Cardiac fibroblast (primary cell): ENCODE measurements at regions not wholly inside any gene's neighbourhood (a gene's known extent, or its start where the extent isn't known, plus 50 kb on each side); places are given as distances from the start of the nearest gene placed in this dataset.

Source experiments
- DNase-seq, 2 donors: peaks; one replicate each; pipeline versions ENCODE4 v3.0.0 to v3.0.0-alpha.2; 2010; ENCODE audit warnings: low read depth in 2 of 2
- H3K4me3 ChIP-seq, 2 donors: replicated peaks in 1 of 2; 1 replicate in 1 of 2; 2 replicates in 1 of 2; pipeline ENCODE4 v1.5.1; 2011; ENCODE audit warnings: low read depth in 2 of 2, low read length in 2 of 2, mild to moderate bottlenecking in 2 of 2, moderate library complexity in 1 of 2
- TF ChIP-seq, protein P1 (sequence below): IDR thresholded peaks from one replicate; pipeline ENCODE4 v1.5.1; 2011; ENCODE audit warnings: low read depth, mild to moderate bottlenecking, low read length, inconsistent platforms

DNA sequence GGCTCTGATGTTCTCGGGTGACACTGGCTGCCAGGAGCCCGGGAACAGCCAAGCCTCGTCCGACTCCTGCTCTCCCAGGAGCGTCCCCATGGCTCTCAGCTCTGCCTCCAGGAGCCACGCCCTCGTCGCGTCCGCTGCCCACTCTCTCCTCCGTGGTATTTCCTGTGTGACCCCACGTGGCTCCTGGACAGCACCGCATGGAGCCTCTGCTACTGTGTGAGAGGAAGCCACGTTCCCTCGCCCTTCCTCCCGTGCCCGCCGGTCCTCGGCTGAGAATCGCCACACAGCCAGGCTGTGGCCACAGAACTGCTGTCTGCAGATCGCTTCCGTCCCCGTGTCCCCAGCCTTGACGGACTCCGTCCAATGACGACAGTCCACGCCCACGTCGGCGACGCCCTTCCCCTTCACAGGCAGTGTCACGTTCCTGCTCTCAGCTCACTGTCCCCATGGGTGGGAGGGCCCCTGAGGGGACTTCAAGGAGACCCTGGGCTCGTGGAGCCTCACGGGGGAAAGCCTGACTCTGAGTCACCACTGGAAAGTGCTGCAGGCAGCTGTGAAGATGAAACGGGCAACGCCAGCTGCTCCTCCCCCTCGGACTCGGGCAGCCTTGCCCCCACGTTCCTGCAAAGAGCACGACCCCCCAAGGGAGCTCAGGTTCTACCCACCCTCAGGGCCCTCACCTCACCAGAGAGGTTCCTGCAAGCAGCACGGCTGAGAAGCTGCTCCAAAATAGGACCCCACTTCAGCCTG, 458.5 kb downstream of the BRD1 start:
- TF ChIP-seq, protein P1, sequence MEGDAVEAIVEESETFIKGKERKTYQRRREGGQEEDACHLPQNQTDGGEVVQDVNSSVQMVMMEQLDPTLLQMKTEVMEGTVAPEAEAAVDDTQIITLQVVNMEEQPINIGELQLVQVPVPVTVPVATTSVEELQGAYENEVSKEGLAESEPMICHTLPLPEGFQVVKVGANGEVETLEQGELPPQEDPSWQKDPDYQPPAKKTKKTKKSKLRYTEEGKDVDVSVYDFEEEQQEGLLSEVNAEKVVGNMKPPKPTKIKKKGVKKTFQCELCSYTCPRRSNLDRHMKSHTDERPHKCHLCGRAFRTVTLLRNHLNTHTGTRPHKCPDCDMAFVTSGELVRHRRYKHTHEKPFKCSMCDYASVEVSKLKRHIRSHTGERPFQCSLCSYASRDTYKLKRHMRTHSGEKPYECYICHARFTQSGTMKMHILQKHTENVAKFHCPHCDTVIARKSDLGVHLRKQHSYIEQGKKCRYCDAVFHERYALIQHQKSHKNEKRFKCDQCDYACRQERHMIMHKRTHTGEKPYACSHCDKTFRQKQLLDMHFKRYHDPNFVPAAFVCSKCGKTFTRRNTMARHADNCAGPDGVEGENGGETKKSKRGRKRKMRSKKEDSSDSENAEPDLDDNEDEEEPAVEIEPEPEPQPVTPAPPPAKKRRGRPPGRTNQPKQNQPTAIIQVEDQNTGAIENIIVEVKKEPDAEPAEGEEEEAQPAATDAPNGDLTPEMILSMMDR, result no peak
- no peak for DNase-seq

DNA sequence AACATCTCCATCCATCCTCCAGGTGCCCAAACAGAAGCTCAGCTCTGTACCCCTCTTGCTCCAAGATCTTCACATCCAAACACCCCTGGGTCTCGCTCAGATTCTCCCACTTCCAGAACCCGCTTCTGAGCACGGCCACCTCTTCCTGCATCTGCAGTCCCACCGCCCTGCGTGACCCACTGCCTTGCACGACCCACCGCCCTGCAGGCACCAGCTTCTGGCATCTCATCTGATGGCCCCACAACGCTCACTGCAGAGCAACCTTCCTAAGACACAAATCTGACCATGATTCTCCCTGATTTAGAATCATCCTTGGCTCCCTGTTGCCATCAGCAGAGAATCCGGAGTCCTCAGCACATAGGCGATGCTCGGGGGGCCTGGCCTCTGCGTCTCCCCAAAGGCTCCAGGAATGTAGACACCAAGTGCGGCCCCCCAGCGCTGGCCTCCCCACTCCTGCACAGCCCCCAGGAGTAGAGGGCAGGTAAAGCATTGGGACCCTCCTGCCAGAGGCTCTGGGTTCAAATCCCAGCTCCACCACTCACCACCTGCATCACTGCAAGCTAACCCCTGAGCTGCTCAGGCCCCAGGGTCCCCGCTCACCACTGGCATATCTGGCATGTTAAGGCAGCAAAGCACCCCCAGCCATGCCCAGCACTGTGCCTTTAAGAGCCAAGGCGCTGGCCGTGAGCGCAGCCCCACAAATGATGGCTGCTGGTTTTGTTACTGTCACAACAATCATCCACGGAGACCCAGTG, 459.3 kb downstream of the BRD1 start:
- no peak for DNase-seq
- TF ChIP-seq, protein P1, result no peak
- H3K4me3 ChIP-seq, result no peak overlapping the region

More for the DNA sequence above, 458.5 kb downstream of the BRD1 start:
- H3K4me3 ChIP-seq, result no peak overlapping the region

DNA sequence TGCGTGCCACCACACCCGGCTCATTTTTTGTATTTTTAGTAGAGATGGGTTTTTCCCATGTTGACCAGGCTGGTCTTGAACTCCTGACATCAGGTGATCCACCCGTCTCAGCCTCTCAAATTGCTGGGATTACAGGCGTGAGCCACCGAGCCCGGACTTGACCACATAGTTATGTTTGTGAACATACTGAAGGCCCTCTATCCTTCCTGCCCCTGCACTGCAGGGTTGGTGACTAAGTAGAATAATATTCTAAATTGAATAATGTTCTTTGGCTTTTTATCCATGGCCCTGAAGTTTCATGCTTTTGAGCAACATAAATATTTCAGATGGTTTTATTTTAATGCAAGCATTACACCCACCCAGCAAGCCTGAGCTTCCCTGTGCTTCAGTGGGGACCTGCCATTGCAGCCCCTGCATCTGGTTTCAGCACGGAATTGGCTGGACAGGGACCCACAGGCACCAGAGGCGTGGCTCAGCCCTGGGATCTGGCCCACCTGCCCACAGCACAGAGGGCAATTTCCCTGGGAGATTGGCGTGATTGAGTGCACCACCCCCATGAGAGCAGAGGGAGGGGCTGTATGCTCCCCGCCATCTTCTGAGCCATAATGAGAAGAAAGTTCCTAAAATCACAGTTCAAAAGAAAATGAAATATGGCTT, 460.5 kb downstream of the BRD1 start:
- peak in 1 of 2 donors; percentile 1 for DNase-seq
- no peak overlapping the region for H3K4me3 ChIP-seq
- TF ChIP-seq, protein P1, result no peak

DNA sequence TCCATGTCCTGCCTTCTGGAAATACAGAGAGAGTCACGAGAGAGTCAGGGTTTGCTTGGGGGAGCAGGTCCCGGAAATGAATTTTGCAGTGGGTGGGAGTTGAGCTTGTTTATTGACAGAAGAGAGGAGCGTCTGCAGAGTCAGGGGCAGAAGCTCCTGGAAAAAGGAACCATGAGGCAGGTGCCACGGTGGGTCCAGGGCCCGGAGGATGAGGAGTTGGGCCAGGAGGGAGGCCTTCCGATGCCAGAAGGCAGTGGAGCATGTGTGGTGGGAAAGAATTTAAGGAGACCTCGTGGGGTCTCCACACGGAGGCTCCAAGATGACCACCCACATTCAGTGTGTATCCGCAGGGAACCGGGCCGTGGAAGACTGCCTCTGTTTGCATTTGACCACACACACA, 461.2 kb downstream of the BRD1 start:
- TF ChIP-seq, protein P1, result no peak
- DNase-seq, result no peak
- H3K4me3 ChIP-seq, result no peak overlapping the region

DNA sequence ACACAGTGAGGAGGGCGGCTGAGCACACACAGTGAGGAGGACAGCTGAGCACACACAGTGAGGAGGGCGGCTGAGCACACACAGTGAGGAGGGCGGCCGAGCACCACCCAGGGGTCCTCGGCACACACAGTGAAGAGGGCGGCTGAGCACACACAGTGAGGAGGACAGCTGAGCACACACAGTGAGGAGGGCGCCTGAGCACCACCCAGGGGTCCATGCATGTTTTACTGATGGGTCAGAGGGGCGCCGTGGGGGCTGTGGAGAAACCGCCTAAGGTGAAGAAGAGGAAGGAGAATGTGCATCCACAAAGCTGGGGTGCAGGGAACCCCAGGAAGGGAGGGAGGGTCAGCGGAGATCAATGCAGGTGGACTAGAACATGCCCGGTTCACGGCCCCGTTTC, 461.8 kb downstream of the BRD1 start:
- H3K4me3 ChIP-seq, result no peak overlapping the region
- TF ChIP-seq, protein P1, result no peak
- no peak for DNase-seq

DNA sequence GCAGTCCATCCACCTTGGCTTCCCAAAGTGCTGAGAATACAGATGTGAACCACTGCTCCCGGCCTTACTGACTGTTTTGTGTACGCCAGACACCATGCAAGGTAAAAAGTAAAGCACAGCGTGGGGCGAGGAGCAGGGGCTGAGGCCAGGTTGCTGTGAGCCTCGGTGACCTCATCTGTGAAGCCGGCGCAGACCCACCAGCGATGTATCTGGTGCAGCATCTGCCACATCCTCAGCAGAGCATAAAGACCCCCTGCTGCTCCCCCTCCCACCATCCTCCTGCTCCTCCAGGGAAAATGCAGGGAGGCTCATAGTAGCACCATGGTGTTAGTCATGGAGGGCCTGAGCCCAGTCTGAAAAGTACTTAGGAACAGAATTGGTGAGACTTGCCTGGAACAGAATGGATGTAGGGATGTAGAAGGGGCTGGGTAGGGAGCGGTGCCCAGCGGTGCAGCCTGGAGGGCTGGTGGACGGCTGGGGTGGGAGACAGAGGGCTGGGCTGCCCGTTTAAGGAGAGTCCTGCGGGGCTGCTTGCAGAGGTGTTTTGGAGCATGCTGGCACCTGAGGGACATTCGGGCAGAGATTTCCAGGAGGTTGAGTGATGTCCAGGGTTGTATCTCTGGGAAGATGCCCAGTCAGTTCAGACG, 462.4 kb downstream of the BRD1 start:
- no peak for DNase-seq
- TF ChIP-seq, protein P1, result no peak
- H3K4me3 ChIP-seq, result no peak overlapping the region
